ENCODE measurements at regions not wholly inside any gene's neighbourhood (a gene's known extent, or its start where the extent isn't known, plus 50 kb on each side); places are given as distances from the start of the nearest gene placed in this dataset.

GRCh38 chr7:125572414-125572813 is 642.8 kb upstream of the POT1 start:
- TF ChIP-seq CTCF (conservative IDR thresholded peaks at IDR 0.05; ENCODE audit: low read depth in 2 of 2) (no peak), ETS1 (IDR thresholded peaks at IDR 0.05) (no peak), ZNF114 (CRISPR knock-in tag; IDR thresholded peaks at IDR 0.05) (no peak), POLR2AphosphoS5 (IDR thresholded peaks at IDR 0.05; ENCODE audit: low read depth) (no peak), EZH2 (IDR thresholded peaks at IDR 0.05; ENCODE audit: low read depth, unreplicated experiment) (no peak), ZNF462 (CRISPR knock-in tag; IDR thresholded peaks at IDR 0.05) (no peak), CREB1 (CRISPR knock-in tag; IDR thresholded peaks at IDR 0.05; ENCODE audit: low read depth) (no peak), EZH2phosphoT487 (IDR thresholded peaks at IDR 0.05; ENCODE audit: unreplicated experiment) (no peak), JUNB (IDR thresholded peaks at IDR 0.05; ENCODE audit: unreplicated experiment) (no peak), ZNF331 (CRISPR knock-in tag; IDR thresholded peaks at IDR 0.05; ENCODE audit: low read depth) (no peak), REST (IDR thresholded peaks at IDR 0.05; ENCODE audit: unreplicated experiment) (no peak), STAT1 (IDR thresholded peaks at IDR 0.05; ENCODE audit: unreplicated experiment) (no peak), NANOG (IDR thresholded peaks at IDR 0.05; ENCODE audit: borderline replicate concordance) (no peak)
- Histone ChIP-seq H3K27ac (ENCODE audit: low read depth) (no peak overlapping the region), H3K4me3 (no peak overlapping the region), H3K4me1 (ENCODE audit: insufficient read depth) (no peaks in the 10 kb centered on the region), H3K4me2 (no peak overlapping the region), H2AFZ (no peak overlapping the region), H3K27me3 (ENCODE audit: insufficient read depth) (no peaks in the 10 kb centered on the region), H3K79me2 (replicated peaks; ENCODE audit: insufficient read depth) (no peaks in the 10 kb centered on the region), H3F3A (replicated peaks; ENCODE audit: low read depth) (no peaks in the 10 kb centered on the region), H3K9me2 (ENCODE audit: insufficient read depth) (no peaks in the 10 kb centered on the region), H4K20me1 (replicated peaks; ENCODE audit: insufficient read depth) (no peaks in the 10 kb centered on the region), H3K36me3 (ENCODE audit: insufficient read depth) (no peaks in the 10 kb centered on the region)
- no peak for ATAC-seq
- DNase-seq (ENCODE audit: low spot score): no peak
- no peak overlapping the region for H3K27ac Mint-ChIP-seq
- no peaks in the 10 kb centered on the region for H3K27me3 Mint-ChIP-seq (ENCODE audit: insufficient read depth, low read depth, poor library complexity)
- no peaks in the 10 kb centered on the region for H3K36me3 Mint-ChIP-seq (ENCODE audit: low read depth)
- H3K4me1 Mint-ChIP-seq: no peaks in the 10 kb centered on the region
- peaks cover 4% of the 10 kb centered on the region; the same call in 2 of the 3 replicates for H3K9me3 Mint-ChIP-seq
- no peak overlapping the region for H3K4me3 Mint-ChIP-seq

Data from GM23338 (cell line).